MM.1S (cell line): ENCODE measurements at regions not wholly inside any gene's neighbourhood (a gene's known extent, or its start where the extent isn't known, plus 50 kb on each side); places are given as distances from the start of the nearest gene placed in this dataset.

Source experiments
- CTCF ChIP-seq: fragments of 300-600 bp; sonication (generic); IDR thresholded peaks from 2 replicates; pipeline ENCODE4 v1.5.1; 2016; ENCODE audit warnings: antibody characterized with exemption, low read length, mixed read lengths
- EZH2 ChIP-seq: fragments of 300-600 bp; sonication (generic); optimal IDR thresholded peaks from 2 replicates; pipeline ENCODE3; 2017; ENCODE audit warnings: low read depth, mild to moderate bottlenecking, antibody characterized with exemption, low read length, mixed read lengths
- EZH2phosphoT487 ChIP-seq: fragments of 300-600 bp; sonication (generic); IDR thresholded peaks from 2 replicates; pipeline ENCODE4 v1.6.1; 2018; ENCODE audit warnings: antibody characterized with exemption, low read length

GRCh38 chr10:60541451-60541850 is 151.8 kb upstream of the ANK3 start:
- no peak for TF ChIP-seq CTCF
- TF ChIP-seq EZH2 = no peak
- TF ChIP-seq EZH2phosphoT487 = no peak
